ENCODE measurements at regions not wholly inside any gene's neighbourhood (a gene's known extent, or its start where the extent isn't known, plus 50 kb on each side); places are given as distances from the start of the nearest gene placed in this dataset.

GRCh38 chr13:65265988-65266387, 1964.1 kb downstream of the PCDH9 start:
- in situ Hi-C loops (cut with MboI) (no loop called here), intact Hi-C loops (cut with micrococcal nuclease; ENCODE audit: unreplicated experiment) (no loop called here)
- DNase-seq (ENCODE audit: low read depth, low spot score) (no peak), ATAC-seq (no peak), FAIRE-seq (no peak)
- H3K36me3 ChIP-seq (ENCODE audit: control insufficient read depth in 2 of 2, insufficient read depth in 2 of 2, low read length in 1 of 2): no peaks in the 10 kb centered on the region
- RAD21 ChIA-PET (ENCODE audit: unreplicated experiment): no interaction called here
- H3K9me3 ChIP-seq (replicated peaks; ENCODE audit: control insufficient read depth, insufficient read depth, low read length): no peaks in the 10 kb centered on the region; the same call in 2 of the 3 replicates
- 0% methylated on average over 1 of the region's 1 CpG for WGBS (ENCODE audit: insufficient coverage, insufficient replicate concordance, low lambda C conversion rate, missing lambda C conversion rate)
- TF ChIP-seq POU2F2 (IDR thresholded peaks at IDR 0.05; ENCODE audit: borderline replicate concordance, low read depth, low read length) (no peak), E2F8 (IDR thresholded peaks at IDR 0.05; ENCODE audit: low read depth, partially characterized antibody) (no peak), REST (IDR thresholded peaks at IDR 0.05; ENCODE audit: low read depth, low read length) (no peak), TBL1XR1 (IDR thresholded peaks at IDR 0.05; ENCODE audit: low read depth, low read length) (no peak), HCFC1 (IDR thresholded peaks at IDR 0.05; ENCODE audit: low read length) (no peak), TCF3 (IDR thresholded peaks at IDR 0.05; ENCODE audit: borderline replicate concordance, insufficient read depth, low read depth, low read length) (no peak), CBX5 (IDR thresholded peaks at IDR 0.05; ENCODE audit: low read depth) (no peak), YBX1 (IDR thresholded peaks at IDR 0.05) (no peak), NFYA (IDR thresholded peaks at IDR 0.05; ENCODE audit: borderline replicate concordance, low read depth, low read length) (no peak), SREBF1 (IDR thresholded peaks at IDR 0.05; ENCODE audit: low read length) (no peak), NKRF (conservative IDR thresholded peaks at IDR 0.05) (no peak), IKZF2 (IDR thresholded peaks at IDR 0.05) (no peak)
- no peak overlapping the region for H2AFZ ChIP-seq (ENCODE audit: control insufficient read depth, low read depth, low read length)
- no peaks in the 10 kb centered on the region for H4K20me1 ChIP-seq (ENCODE audit: control insufficient read depth, insufficient read depth)
- H3K9ac ChIP-seq (ENCODE audit: control insufficient read depth, insufficient read depth, low read length): no peak overlapping the region
- BruUV-seq (replicated peaks): no TSS peak
- H3K4me1 ChIP-seq (ENCODE audit: control insufficient read depth, insufficient read depth, low read length): no peaks in the 10 kb centered on the region
- POLR2A ChIA-PET: no interaction called here
- H3K4me3 ChIP-seq: no peak overlapping the region
- no peak overlapping the region for H3K4me2 ChIP-seq (ENCODE audit: control insufficient read depth, insufficient read depth)
- CTCF ChIA-PET: interaction anchor here (0.8 kb wide), 1 partner anchor 9 kb away, joined by 3 read pairs; no protein-coding TSS in a partner anchor
- H3K27me3 ChIP-seq (replicated peaks in 1 of 2; ENCODE audit: control insufficient read depth in 2 of 2, insufficient read depth in 2 of 2, low read length in 1 of 2): no peaks in the 10 kb centered on the region
- SMC1A ChIA-PET (ENCODE audit: uncharacterized antibody, unreplicated experiment): no interaction called here
- H3K79me2 ChIP-seq (ENCODE audit: control insufficient read depth, insufficient read depth, low read length): no peaks in the 10 kb centered on the region
- H3K27ac ChIP-seq (ENCODE audit: control insufficient read depth, insufficient read depth): no peak overlapping the region
